Fibroblast of skin of left biceps (primary cell): ENCODE measurements at regions not wholly inside any gene's neighbourhood (a gene's known extent, or its start where the extent isn't known, plus 50 kb on each side); places are given as distances from the start of the nearest gene placed in this dataset.

Experiments
- DNase-seq, 2 experiments: peaks; one replicate each; pipeline ENCODE4 v3.0.0-alpha.2; 2013; ENCODE audit warnings: low read depth in 2 of 2

- DNase-seq: no peak
These were observed 175.4 kb upstream of the TP63 start for GRCh38 chr3:189455641-189456417.

DNA sequence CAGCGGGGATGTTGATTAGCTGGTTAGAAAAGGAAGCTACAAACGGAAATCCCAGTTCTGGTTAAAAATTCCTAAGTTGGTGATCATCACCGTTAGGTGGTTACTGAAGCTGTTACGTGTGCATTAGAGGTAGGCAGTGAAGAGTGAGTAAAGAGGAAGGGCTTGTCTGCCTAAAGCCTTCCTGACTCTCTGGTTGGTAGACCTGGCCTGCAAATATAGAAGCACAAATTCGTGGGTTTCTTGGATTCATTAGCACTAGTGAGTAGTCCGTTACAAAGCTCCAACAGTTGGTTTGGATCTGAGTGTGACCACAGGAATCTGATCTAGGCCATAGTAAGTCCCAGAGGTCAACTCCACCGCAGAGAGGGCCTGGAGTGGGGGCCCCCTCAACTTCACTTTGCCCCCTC lies 174.0 kb upstream of the TP63 start:
- peak; percentile 43 to 44 for DNase-seq

GRCh38 chr3:189457631-189458412 lies 173.4 kb upstream of the TP63 start:
- no peak for DNase-seq

GRCh38 chr3:189458528-189458927 lies 172.7 kb upstream of the TP63 start:
- DNase-seq: no peak

GRCh38 chr3:189459231-189459630 lies 172.0 kb upstream of the TP63 start:
- DNase-seq: no peak

DNA sequence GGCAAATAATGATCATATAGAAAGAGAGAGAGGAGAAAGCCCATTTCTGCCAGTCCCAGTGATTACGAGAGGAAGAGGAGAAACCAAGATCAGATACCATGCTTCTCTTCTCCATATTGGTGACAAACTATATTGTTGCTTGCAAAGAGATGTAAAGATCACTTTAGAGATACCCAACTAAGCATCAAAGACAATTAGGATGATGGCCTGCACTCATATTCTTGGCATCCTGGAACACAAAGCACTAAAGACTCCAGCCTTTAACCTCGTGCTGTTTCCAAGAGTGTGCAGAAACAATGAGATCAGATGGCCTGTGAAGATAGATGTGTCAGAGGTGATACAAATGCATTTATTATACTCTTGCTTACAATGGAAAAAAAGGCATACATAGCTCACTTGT lies 170.7 kb upstream of the TP63 start:
- no peak for DNase-seq

GRCh38 chr3:189464799-189465198 lies 166.4 kb upstream of the TP63 start:
- DNase-seq: no peak

GRCh38 chr3:189466004-189466403 lies 165.2 kb upstream of the TP63 start:
- DNase-seq: no peak

- DNase-seq: no peak
These were observed 163.7 kb upstream of the TP63 start for GRCh38 chr3:189467451-189467850.

GRCh38 chr3:189474944-189475343 lies 156.2 kb upstream of the TP63 start:
- no peak for DNase-seq

GRCh38 chr3:189477614-189478013 lies 153.6 kb upstream of the TP63 start:
- DNase-seq: no peak

DNA sequence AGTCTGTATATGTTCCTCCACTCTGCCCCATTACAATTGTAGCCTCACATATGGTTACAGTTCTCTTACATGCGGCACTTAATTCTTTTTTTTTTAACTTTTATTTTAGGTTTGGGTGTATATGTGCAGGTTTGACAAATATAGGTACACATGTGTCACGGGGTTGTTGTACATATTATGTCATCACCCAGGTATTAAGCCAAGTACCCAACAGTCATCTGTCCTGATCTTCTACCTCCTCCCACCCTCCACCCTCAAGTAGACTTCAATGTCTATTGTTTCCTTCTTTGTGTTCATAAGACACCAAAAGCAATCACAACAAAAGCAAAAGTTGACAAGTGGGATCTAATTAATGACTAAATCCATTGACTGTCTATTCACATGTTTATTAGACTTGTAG lies 144.6 kb upstream of the TP63 start:
- DNase-seq: no peak

- DNase-seq: peak; percentile 48 to 49
These were observed 142.9 kb upstream of the TP63 start for GRCh38 chr3:189488241-189488767.

DNA sequence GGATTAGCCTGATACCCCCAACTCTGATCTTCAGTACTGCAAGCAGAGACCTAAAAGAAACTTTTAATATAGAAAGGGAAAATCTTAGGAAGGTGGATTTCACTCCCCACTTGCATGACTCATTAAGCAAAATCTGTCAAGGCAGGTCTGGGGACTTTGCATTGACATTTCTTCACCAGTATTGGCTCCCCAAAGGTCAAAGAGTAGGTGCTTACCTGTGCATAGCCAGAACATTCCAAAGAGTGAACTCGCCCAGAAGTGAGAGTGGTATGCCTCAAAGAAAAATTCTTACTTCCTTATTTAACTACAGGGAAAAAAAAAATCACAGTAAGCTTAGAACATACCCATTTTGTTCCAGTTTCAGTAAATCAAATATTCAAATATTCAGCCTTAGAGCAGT lies 140.9 kb upstream of the TP63 start:
- DNase-seq: no peak

GRCh38 chr3:189490749-189491148 lies 140.4 kb upstream of the TP63 start:
- no peak for DNase-seq

DNA sequence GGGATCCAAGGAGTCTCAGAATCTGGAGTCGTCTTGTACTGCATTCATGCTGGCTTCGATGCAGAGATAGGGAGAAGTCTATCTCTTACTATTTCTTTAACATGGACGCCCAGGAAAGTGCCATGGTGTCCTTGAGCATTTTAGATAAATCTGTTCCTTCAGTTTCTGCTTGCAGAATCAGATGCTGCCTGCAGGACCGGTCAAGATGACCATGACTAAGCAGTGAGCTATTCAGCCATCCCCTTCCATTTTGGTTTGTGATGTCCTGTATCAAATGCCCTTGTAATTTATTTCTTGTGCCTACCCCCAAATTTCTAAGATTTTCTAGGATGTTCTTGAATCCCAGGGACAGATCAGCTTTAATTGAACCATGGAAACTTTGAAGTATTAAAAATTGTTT lies 139.4 kb upstream of the TP63 start:
- no peak for DNase-seq

DNA sequence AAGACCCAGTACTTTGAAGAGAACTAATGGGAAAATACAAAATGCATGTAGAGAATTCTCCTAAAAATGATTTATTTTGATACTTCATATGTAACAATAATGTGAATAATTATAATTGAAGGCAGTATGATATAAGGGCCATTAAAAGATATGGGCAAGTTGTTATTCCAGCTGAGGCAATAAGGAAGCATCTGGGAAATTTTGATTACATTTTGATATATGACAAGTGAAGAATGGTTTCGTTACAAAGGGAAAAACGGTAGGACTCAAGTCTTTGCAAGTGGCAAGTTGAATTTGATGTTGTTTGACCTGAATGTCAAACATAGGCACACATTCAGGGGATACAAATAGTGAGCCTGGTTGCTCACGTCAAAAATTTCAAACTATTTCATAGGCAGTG lies 137.9 kb upstream of the TP63 start:
- DNase-seq: no peak

DNA sequence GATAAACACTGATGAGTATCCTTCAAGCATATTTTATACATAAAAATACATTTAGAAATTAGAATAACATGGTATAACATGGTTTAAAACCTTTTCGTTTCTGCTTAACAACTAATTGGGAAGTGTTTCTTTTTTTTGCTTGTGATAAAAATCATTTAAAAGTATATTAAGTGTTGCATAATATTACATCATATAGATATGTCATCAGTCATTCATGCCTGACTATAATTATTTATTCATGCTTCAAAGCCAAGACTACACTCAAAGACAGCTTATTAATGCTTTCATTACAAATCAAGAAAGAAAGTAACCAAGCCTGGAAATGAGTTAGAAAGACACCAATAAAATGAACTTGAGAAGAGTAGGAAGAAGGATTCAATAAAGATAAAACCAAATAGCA lies 136.6 kb upstream of the TP63 start:
- no peak for DNase-seq

GRCh38 chr3:189496375-189497138 lies 134.6 kb upstream of the TP63 start:
- DNase-seq: no peak

DNA sequence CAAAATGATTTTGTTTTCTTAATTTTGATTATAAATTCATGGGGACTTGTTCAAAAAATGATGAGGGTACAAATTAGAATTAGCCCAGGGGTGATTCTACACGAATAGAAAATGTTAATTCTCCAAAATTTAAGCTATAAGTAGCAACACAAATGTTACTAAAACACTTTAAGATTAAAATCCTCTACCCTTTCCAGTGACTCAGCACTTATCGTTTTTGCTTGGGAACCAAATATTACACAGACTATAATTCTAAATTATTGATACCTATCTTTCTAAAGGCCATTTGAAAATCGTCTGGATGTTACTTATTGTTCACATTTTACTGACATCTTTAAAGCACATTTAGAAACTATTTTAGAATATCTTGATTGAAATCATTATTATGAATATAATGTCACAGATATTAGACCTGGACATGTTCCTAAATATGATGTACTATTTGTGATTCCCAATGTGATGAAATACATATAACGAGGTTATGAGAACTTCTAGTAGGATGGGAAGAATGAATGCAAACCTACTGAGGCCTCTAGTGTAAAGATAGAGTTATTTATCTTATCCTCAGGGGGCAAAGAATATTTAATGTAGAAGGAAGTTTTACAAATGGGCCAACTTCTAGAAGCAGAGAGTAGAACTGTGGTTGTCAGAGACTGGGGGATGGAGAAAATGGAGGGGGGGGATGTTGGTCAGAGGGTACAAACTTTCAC lies 132.0 kb upstream of the TP63 start:
- DNase-seq: no peak

- no peak for DNase-seq
These were observed 130.9 kb upstream of the TP63 start for GRCh38 chr3:189500299-189500698.
